A673 (cell line): ENCODE measurements at regions not wholly inside any gene's neighbourhood (a gene's known extent, or its start where the extent isn't known, plus 50 kb on each side); places are given as distances from the start of the nearest gene placed in this dataset.

Experiments used
- EZH2 ChIP-seq: fragments of 200-600 bp; sonication (generic); IDR thresholded peaks from 2 replicates; pipeline ENCODE4 v1.6.1; 2017; ENCODE audit warnings: borderline replicate concordance, low read depth, mild to moderate bottlenecking, mixed read lengths, antibody characterized with exemption, low read length; ENCODE audit not compliant: poor library complexity, severe bottlenecking
- TF ChIP-seq, protein P1 (sequence below): fragments of 300-800, 200-600 bp; sonication (generic); conservative IDR thresholded peaks from 2 replicates; pipeline ENCODE4 v1.5.1; 2017; ENCODE audit warnings: low read depth, mild to moderate bottlenecking, antibody characterized with exemption, low read length, moderate library complexity, mixed read lengths

DNA sequence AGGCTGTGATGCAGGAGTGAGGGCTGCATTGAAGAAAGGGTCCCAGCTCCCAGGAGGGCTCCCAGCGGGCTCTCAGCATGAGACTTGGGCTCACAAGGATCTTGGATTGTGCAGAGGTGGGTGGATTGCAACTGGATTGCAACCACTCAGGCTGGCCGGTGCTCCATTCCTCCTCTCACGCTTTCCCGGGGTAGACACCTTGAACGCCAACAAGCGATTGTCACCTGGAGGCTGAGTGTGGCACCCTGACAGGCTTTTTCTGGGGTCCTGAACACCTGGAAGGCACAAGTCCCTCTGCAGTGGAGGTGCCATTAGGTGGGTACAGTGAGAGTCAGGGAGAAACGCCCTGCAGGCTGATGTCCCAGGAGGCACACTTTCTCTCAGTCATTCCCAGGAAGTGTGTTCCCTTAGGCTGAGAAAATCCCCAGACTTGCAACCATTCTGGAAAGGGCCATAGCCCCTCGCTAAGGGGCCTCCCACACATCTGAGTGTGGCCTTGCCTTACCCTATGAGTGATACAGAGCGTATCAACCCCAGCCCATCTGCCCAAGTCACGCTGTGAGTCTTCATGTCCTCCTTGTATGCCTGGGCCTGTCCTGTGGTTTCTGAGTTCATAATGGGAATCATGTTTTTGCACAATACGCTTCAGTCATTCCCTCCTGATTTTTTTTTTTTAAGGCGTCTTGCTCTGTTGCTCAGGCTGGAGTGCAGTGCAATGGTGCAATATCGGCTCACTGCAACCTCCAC, 488.1 kb downstream of the IRX1 start:
- no peak for TF ChIP-seq EZH2
- TF ChIP-seq, protein P1, sequence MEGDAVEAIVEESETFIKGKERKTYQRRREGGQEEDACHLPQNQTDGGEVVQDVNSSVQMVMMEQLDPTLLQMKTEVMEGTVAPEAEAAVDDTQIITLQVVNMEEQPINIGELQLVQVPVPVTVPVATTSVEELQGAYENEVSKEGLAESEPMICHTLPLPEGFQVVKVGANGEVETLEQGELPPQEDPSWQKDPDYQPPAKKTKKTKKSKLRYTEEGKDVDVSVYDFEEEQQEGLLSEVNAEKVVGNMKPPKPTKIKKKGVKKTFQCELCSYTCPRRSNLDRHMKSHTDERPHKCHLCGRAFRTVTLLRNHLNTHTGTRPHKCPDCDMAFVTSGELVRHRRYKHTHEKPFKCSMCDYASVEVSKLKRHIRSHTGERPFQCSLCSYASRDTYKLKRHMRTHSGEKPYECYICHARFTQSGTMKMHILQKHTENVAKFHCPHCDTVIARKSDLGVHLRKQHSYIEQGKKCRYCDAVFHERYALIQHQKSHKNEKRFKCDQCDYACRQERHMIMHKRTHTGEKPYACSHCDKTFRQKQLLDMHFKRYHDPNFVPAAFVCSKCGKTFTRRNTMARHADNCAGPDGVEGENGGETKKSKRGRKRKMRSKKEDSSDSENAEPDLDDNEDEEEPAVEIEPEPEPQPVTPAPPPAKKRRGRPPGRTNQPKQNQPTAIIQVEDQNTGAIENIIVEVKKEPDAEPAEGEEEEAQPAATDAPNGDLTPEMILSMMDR: no peak
